ENCODE measurements at regions not wholly inside any gene's neighbourhood (a gene's known extent, or its start where the extent isn't known, plus 50 kb on each side); places are given as distances from the start of the nearest gene placed in this dataset.

- TF ChIP-seq CTCF (conservative IDR thresholded peaks at IDR 0.05; ENCODE audit: low read depth in 2 of 2) (no peak), CREB1 (CRISPR knock-in tag; IDR thresholded peaks at IDR 0.05; ENCODE audit: low read depth) (no peak), ZNF114 (CRISPR knock-in tag; IDR thresholded peaks at IDR 0.05) (no peak), JUNB (IDR thresholded peaks at IDR 0.05; ENCODE audit: unreplicated experiment) (no peak), POLR2AphosphoS5 (IDR thresholded peaks at IDR 0.05; ENCODE audit: low read depth) (no peak), REST (IDR thresholded peaks at IDR 0.05; ENCODE audit: unreplicated experiment) (no peak), EZH2phosphoT487 (IDR thresholded peaks at IDR 0.05; ENCODE audit: unreplicated experiment) (no peak), EZH2 (IDR thresholded peaks at IDR 0.05; ENCODE audit: low read depth, unreplicated experiment) (no peak)
- TF ChIP-seq, protein P1, sequence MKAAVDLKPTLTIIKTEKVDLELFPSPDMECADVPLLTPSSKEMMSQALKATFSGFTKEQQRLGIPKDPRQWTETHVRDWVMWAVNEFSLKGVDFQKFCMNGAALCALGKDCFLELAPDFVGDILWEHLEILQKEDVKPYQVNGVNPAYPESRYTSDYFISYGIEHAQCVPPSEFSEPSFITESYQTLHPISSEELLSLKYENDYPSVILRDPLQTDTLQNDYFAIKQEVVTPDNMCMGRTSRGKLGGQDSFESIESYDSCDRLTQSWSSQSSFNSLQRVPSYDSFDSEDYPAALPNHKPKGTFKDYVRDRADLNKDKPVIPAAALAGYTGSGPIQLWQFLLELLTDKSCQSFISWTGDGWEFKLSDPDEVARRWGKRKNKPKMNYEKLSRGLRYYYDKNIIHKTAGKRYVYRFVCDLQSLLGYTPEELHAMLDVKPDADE (IDR thresholded peaks at IDR 0.05) = no peak
Observed at GRCh38 chr3:31055757-31056156, 161.3 kb upstream of the GADL1 start.
